Dendritic cell treated with granulocyte-macrophage colony-stimulating factor and Interleukin-4, amounts not matched to agents 40 ng/mL and 50 ng/mL, for 4 days (primary cell): ENCODE measurements at regions not wholly inside any gene's neighbourhood (a gene's known extent, or its start where the extent isn't known, plus 50 kb on each side); places are given as distances from the start of the nearest gene placed in this dataset.
A peak's percentile ranks its signal among the peaks of the same experiment; 100 is the strongest.
"Not testable (repeated sequence)": the region's sequence is repeated elsewhere in the genome, so short reads cannot be mapped to it uniquely, and the experiment has no call there.

Experiments used
- H3K27ac Mint-ChIP-seq: one replicate; pipeline ENCODE4 v1.8.0; 2022; ENCODE audit warnings: mild to moderate bottlenecking, mixed read lengths
- H3K27me3 Mint-ChIP-seq: one replicate; pipeline ENCODE4 v1.8.0; 2022; ENCODE audit warnings: mild to moderate bottlenecking, mixed read lengths
- H3K36me3 Mint-ChIP-seq: one replicate; pipeline ENCODE4 v1.8.0; 2022; ENCODE audit warnings: low read depth, mixed read lengths
- H3K4me1 Mint-ChIP-seq: one replicate; pipeline ENCODE4 v1.8.0; 2022; ENCODE audit warnings: low read depth, mixed read lengths
- H3K4me3 Mint-ChIP-seq: one replicate; pipeline ENCODE4 v1.8.0; 2022; ENCODE audit warnings: mild to moderate bottlenecking, moderate library complexity, mixed read lengths
- H3K9me3 Mint-ChIP-seq: one replicate; pipeline ENCODE4 v1.8.0; 2022; ENCODE audit warnings: mixed read lengths
- intact Hi-C: fragments of 100-400 bp; cut with micrococcal nuclease; formaldehyde crosslinking; loops from one replicate; pipeline ENCODE4 v1.15.0; 2022

GRCh38 chr9:36521148-36521547 is 51.5 kb upstream of the MELK start:
- Mint-ChIP-seq H3K4me1 (peaks cover 8% of the 10 kb centered on the region), H3K36me3 (no peaks in the 10 kb centered on the region), H3K27ac (no peak overlapping the region), H3K4me3 (no peak overlapping the region), H3K9me3 (no peaks in the 10 kb centered on the region), H3K27me3 (peaks cover 1% of the 10 kb centered on the region)
- intact Hi-C loops: no loop called here

- Mint-ChIP-seq H3K27ac (no peak overlapping the region), H3K4me3 (no peak overlapping the region), H3K4me1 (peaks cover 8% of the 10 kb centered on the region), H3K9me3 (no peaks in the 10 kb centered on the region), H3K27me3 (peaks cover under 1% of the 10 kb centered on the region), H3K36me3 (no peaks in the 10 kb centered on the region)
- intact Hi-C loops: no loop called here
These were observed 55.6 kb upstream of the MELK start for GRCh38 chr9:36517131-36517530.

GRCh38 chr9:36504156-36504555 is 68.5 kb upstream of the MELK start:
- no peaks in the 10 kb centered on the region for H3K4me1 Mint-ChIP-seq
- no peak overlapping the region for H3K4me3 Mint-ChIP-seq
- no peak overlapping the region for H3K27ac Mint-ChIP-seq
- H3K9me3 Mint-ChIP-seq: no peaks in the 10 kb centered on the region
- intact Hi-C loops: no loop called here
- no peaks in the 10 kb centered on the region for H3K36me3 Mint-ChIP-seq
- peaks cover 2% of the 10 kb centered on the region for H3K27me3 Mint-ChIP-seq

DNA sequence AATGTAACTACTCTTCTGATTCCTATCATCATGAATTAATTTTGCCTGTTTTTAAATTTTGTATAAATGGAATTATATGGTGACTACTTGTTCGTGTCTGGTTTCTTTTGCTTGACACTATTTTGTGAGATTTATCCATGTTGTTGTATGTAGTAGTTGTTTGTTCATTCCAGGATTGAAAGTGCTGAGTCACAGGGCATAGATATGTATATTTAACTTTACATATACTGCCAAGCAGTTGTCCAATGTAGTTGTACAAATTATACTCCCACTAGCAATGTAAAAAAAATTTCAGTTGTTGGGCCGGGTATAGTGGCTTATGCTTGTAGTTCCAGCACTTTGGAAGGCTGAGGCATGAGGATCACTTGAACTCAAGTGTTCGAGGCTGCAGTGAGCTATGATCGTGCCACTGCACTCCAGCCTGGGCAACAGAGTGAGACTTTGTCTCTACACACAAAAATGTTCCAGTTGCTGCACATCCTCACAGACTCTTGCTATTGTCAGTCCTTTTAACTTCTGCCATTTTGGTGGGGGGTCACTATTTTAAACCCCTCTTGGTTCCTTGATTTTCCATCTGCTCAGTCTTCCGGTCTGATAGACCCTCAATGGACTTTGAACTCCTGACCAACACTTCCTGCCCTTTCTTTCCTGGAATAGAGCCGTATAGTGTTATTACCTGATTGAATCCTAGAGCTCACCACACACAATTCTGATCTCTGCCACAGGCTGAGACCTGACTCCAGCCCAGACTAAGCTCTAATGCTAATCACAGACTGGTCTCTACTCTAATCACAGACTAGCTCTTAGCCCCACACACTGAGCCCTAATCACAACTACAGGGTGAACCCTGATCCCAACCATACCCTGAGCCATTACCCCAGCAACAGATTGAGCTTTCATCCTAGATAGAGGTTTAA is 69.3 kb upstream of the MELK start:
- Mint-ChIP-seq H3K9me3 (no peaks in the 10 kb centered on the region), H3K27ac (no peak overlapping the region), H3K36me3 (no peaks in the 10 kb centered on the region), H3K27me3 (peaks cover 2% of the 10 kb centered on the region), H3K4me3 (no peak overlapping the region), H3K4me1 (no peaks in the 10 kb centered on the region)
- intact Hi-C loops: no loop called here

DNA sequence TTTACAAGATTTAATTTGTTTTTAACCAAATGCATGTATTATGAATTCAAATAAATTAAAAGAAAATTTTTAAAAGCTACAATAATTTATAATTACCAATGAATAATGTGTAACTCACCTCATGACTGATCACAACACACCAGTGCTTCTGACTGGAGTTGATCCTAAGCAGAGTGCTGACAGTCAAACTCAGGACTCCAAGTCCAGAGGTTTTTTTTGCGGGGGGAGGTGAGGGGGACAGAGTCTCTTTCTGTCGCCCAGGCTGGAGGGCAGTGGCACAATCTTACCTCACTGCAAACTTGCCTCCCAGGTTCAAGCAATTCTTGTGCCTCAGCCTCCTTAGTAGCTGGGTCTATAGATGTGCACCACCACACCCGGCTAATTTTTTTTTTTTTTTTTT is 71.0 kb upstream of the MELK start:
- Mint-ChIP-seq H3K4me3 (no peak overlapping the region), H3K4me1 (no peaks in the 10 kb centered on the region), H3K9me3 (no peaks in the 10 kb centered on the region), H3K27me3 (no peaks in the 10 kb centered on the region), H3K36me3 (no peaks in the 10 kb centered on the region), H3K27ac (no peak overlapping the region)
- intact Hi-C loops: no loop called here

DNA sequence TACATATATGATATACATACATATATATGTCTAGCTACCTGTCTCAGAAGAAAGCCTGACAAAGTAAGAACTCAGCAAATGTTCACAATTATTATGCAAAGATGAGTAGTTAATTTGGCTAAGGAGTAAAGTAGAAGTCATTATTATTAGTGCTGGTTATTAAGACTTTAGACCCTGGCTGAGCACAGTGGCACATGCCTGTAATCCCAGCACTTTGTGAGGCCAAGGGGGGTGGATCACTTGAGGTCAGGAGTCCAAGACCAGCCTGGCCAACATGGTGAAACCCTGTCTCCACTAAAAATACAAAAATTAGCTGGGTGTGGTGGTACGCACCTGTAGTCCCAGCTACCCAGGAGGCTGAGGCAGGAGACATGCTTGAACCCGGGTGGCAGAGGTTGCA is 71.8 kb upstream of the MELK start:
- H3K36me3 Mint-ChIP-seq, H3K9me3 Mint-ChIP-seq, H3K27me3 Mint-ChIP-seq, H3K27ac Mint-ChIP-seq, intact Hi-C loops, H3K4me3 Mint-ChIP-seq, H3K4me1 Mint-ChIP-seq: not testable (repeated sequence)

DNA sequence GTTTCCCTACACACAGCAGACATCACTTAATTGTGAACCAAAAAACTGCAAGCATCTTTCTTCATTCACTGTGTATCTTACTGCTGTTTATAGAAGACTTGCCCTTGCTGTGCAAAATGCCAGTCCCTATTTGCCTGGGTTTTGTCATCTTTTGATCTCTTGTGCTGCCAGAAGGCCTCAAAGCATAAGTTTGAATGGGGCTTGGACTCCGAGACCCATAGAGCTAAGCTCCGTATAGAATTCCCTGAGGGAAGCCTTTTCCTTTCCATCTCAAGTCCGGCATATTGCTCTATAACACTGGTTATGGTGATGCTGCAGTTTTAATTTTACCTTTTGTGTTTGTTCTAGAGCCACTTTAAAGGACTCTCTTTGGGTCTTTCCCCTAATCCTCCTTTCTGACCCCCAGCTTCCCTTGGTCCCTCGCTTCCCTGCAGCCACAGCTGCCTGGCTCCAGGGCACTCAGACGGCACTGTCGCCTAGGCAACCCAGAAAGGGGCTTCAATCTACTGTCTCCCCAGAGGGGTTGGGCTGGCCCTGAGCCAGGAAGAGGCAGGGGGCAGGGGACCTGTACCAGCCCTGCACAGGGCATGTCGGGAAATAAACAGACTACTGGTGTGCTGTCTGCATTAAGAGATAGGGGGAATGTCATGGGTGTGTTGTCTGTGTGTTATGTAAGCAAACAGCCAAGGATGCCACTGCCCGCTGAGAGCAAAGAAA is 73.4 kb upstream of the MELK start:
- intact Hi-C loops: no loop called here
- Mint-ChIP-seq H3K4me3 (no peak overlapping the region), H3K4me1 (no peaks in the 10 kb centered on the region), H3K9me3 (no peaks in the 10 kb centered on the region), H3K27ac (no peak overlapping the region), H3K27me3 (no peaks in the 10 kb centered on the region), H3K36me3 (no peaks in the 10 kb centered on the region)

- H3K36me3 Mint-ChIP-seq, H3K9me3 Mint-ChIP-seq, H3K4me3 Mint-ChIP-seq, H3K27me3 Mint-ChIP-seq, intact Hi-C loops: not testable (repeated sequence)
- Mint-ChIP-seq H3K27ac (peak overlapping the region; percentile 78), H3K4me1 (peaks cover 30% of the 10 kb centered on the region)
These were observed 79.1 kb upstream of the MELK start for GRCh38 chr9:36493564-36493963.

DNA sequence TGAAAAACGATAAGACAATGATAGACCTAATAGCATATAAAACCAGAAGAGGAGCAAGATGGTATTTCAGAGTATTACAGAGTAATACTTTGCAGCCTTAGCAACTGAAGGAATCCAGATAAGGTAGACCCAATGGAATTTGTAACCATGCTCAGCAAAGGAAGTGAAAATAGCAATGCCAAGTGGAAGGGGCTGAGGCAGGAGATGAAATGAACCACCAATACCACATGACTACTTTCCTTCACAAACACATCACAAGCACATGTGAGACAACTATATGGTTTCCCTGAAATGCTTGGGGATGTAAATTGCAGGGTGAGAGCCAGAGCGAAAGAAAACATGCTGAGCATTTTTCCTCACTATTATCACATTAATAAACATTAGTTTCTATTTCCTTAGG is 79.8 kb upstream of the MELK start:
- no peak overlapping the region for H3K4me3 Mint-ChIP-seq
- intact Hi-C loops: no loop called here
- H3K36me3 Mint-ChIP-seq: no peaks in the 10 kb centered on the region
- peaks cover 37% of the 10 kb centered on the region for H3K4me1 Mint-ChIP-seq
- peaks cover 6% of the 10 kb centered on the region for H3K27me3 Mint-ChIP-seq
- no peaks in the 10 kb centered on the region for H3K9me3 Mint-ChIP-seq
- peak overlapping the region; percentile 78 for H3K27ac Mint-ChIP-seq

GRCh38 chr9:36489453-36489852 is 83.2 kb upstream of the MELK start:
- peaks cover 6% of the 10 kb centered on the region for H3K27me3 Mint-ChIP-seq
- peaks cover 4% of the 10 kb centered on the region for H3K36me3 Mint-ChIP-seq
- H3K4me1 Mint-ChIP-seq: peaks cover 54% of the 10 kb centered on the region
- no peaks in the 10 kb centered on the region for H3K9me3 Mint-ChIP-seq
- H3K4me3 Mint-ChIP-seq: no peak overlapping the region
- peak overlapping the region; percentile 97 for H3K27ac Mint-ChIP-seq
- intact Hi-C loops: loop anchor here (5.0 kb wide), 1 partner anchor 83 kb away; the partner anchor contains the start of gene MELK

DNA sequence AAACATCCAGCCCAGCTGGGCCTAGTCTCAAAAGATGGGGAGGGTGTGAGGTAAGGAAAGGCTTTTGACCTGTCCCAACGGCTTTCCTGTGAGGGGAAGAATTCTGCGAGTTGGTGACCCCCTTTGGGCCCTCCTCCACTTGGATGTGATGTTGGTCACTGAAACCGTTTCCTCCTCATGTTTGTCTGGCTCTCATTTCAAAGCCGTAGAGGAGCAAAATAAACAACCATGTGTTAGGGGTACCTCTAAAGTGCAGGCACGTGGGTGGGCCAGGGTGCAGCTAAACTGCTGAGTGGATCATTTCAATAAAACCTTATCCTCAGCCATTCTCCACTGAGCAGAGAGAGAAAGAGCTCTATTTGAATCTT is 84.3 kb upstream of the MELK start:
- H3K27ac Mint-ChIP-seq: peak overlapping the region; percentile 97
- intact Hi-C loops: loop anchor here (5.0 kb wide), 1 partner anchor 84 kb away; the partner anchor contains the start of gene MELK
- H3K9me3 Mint-ChIP-seq: no peaks in the 10 kb centered on the region
- peaks cover 53% of the 10 kb centered on the region for H3K4me1 Mint-ChIP-seq
- peaks cover 5% of the 10 kb centered on the region for H3K36me3 Mint-ChIP-seq
- peaks cover 6% of the 10 kb centered on the region for H3K27me3 Mint-ChIP-seq
- peak overlapping the region; percentile 84 for H3K4me3 Mint-ChIP-seq

GRCh38 chr9:36487482-36488388 is 85.0 kb upstream of the MELK start:
- intact Hi-C loops: loop anchor here (2.0 to 5.0 kb wide), 2 partner anchors 85 to 87 kb away; partner anchors contain the start of genes MELK and RNF38
- Mint-ChIP-seq H3K27ac (peak overlapping the region; percentile 97), H3K36me3 (peaks cover 10% of the 10 kb centered on the region), H3K27me3 (peaks cover 6% of the 10 kb centered on the region), H3K9me3 (no peaks in the 10 kb centered on the region), H3K4me3 (peak overlapping the region; percentile 84), H3K4me1 (peaks cover 47% of the 10 kb centered on the region)

DNA sequence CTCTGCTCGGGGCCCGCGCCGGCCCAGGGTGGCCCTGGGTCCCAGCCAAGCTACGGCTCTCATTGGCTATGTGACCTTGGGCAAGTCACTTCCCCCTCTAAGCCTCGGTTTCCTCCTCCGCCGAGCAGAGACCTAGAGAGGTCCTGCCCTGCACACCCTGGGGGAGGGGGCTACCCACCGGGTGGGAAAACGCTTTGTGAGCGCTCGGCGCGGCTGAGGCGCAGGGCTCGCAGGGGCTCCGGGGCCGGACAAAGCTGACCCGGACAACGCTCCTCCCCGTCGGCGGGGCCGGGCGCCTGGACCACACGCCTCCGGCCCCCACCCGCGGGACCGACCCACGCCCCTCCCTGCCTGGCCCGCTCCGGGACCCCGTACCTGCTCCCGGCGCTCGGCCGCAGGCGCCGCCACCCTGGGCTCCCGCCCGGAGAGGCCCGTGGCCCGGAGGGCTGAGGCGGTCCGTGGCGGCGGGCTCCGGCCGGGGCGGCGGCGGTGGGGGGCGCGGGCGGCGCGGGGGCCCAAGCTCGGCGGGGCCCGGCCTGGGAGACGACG is 85.7 kb upstream of the MELK start:
- Mint-ChIP-seq H3K4me3 (peak overlapping the region; percentile 78), H3K36me3 (peaks cover 10% of the 10 kb centered on the region), H3K9me3 (no peaks in the 10 kb centered on the region), H3K4me1 (peaks cover 40% of the 10 kb centered on the region), H3K27me3 (peaks cover 6% of the 10 kb centered on the region), H3K27ac (peak overlapping the region; percentile 91)
- intact Hi-C loops: loop anchor here (2.0 to 5.0 kb wide), 2 partner anchors 85 to 86 kb away; partner anchors contain the start of genes MELK and RNF38
